ENCODE measurements at regions not wholly inside any gene's neighbourhood (a gene's known extent, or its start where the extent isn't known, plus 50 kb on each side); places are given as distances from the start of the nearest gene placed in this dataset.
"Not testable (repeated sequence)": the region's sequence is repeated elsewhere in the genome, so short reads cannot be mapped to it uniquely, and the experiment has no call there.

GRCh38 chr14:50020184-50020583, 96.2 kb downstream of the VCPKMT start:
- no peak for ATAC-seq

- no peak for ATAC-seq
Measured at GRCh38 chr14:50020799-50021198, 95.6 kb downstream of the VCPKMT start.

GRCh38 chr14:50021261-50022031, 94.9 kb downstream of the VCPKMT start:
- ATAC-seq, result no peak

- no peak for ATAC-seq
Measured at GRCh38 chr14:50022661-50023060, 93.7 kb downstream of the VCPKMT start.

- peak; percentile 80 for ATAC-seq
Measured at GRCh38 chr14:50023671-50024490, 92.5 kb downstream of the VCPKMT start.

GRCh38 chr14:50025073-50025472, 91.3 kb downstream of the VCPKMT start:
- no peak for ATAC-seq

- ATAC-seq, result no peak
Measured at GRCh38 chr14:50025776-50026175, 90.6 kb downstream of the VCPKMT start.

- no peak for ATAC-seq
Measured at GRCh38 chr14:50026396-50026795, 90.0 kb downstream of the VCPKMT start.

- ATAC-seq, result no peak
Measured at GRCh38 chr14:50027816-50028215, 88.6 kb downstream of the VCPKMT start.

GRCh38 chr14:50028458-50028857, 87.9 kb downstream of the VCPKMT start:
- ATAC-seq, result no peak

- no peak for ATAC-seq
Measured at GRCh38 chr14:50030036-50030435, 86.3 kb downstream of the VCPKMT start.

GRCh38 chr14:50030911-50031310, 85.5 kb downstream of the VCPKMT start:
- ATAC-seq, result not testable (repeated sequence)

GRCh38 chr14:50031602-50032313, 84.6 kb downstream of the VCPKMT start:
- ATAC-seq, result no peak

- ATAC-seq, result not testable (repeated sequence)
Measured at GRCh38 chr14:50032462-50033167, 83.8 kb downstream of the VCPKMT start.

GRCh38 chr14:50035214-50035613, 81.2 kb downstream of the VCPKMT start:
- peak; percentile 76 for ATAC-seq

GRCh38 chr14:50036211-50036610, 80.2 kb downstream of the VCPKMT start:
- ATAC-seq, result no peak

- no peak for ATAC-seq
Measured at GRCh38 chr14:50036637-50037036, 79.7 kb downstream of the VCPKMT start.

GRCh38 chr14:50037240-50037639, 79.1 kb downstream of the VCPKMT start:
- no peak for ATAC-seq

GRCh38 chr14:50037852-50038251, 78.5 kb downstream of the VCPKMT start:
- ATAC-seq, result no peak

GRCh38 chr14:50038398-50039119, 77.8 kb downstream of the VCPKMT start:
- ATAC-seq, result peak; percentile 67

- ATAC-seq, result no peak
Measured at GRCh38 chr14:50039120-50039517, 77.3 kb downstream of the VCPKMT start.

All from esophagus mucosa (tissue), 1 donor.